H9 (cell line): ENCODE measurements at regions not wholly inside any gene's neighbourhood (a gene's known extent, or its start where the extent isn't known, plus 50 kb on each side); places are given as distances from the start of the nearest gene placed in this dataset.

Source experiments
- DNase-seq: peaks from one replicate; pipeline ENCODE4 v3.0.0-alpha.2; 2017
- H2AFZ ChIP-seq: one replicate; pipeline ENCODE4 v1.6.1; 2013; ENCODE audit warnings: mild to moderate bottlenecking, low read length, control low read depth, moderate library complexity
- H2AK5ac ChIP-seq: 2 replicates; pipeline ENCODE4 v1.6.1; 2013; ENCODE audit warnings: low read length, control low read depth, mixed read lengths; ENCODE audit not compliant: insufficient read length
- H2BK120ac ChIP-seq: one replicate; pipeline ENCODE4 v1.6.1; 2013; ENCODE audit warnings: low read depth, mild to moderate bottlenecking, low read length, control low read depth, inconsistent platforms; ENCODE audit not compliant: poor library complexity, severe bottlenecking
- H2BK12ac ChIP-seq: 2 replicates; pipeline ENCODE4 v1.6.1; 2013; ENCODE audit warnings: low read length, control low read depth, mixed read lengths, low read depth; ENCODE audit not compliant: insufficient read length
- H2BK15ac ChIP-seq: 2 replicates; pipeline ENCODE4 v1.6.1; 2013; ENCODE audit warnings: low read depth, low read length, control low read depth
- H2BK20ac ChIP-seq: one replicate; pipeline ENCODE4 v1.6.1; 2013; ENCODE audit warnings: low read depth, mild to moderate bottlenecking, low read length, control low read depth, inconsistent platforms; ENCODE audit not compliant: poor library complexity, severe bottlenecking
- H2BK5ac ChIP-seq: 2 replicates; pipeline ENCODE4 v1.6.1; 2013; ENCODE audit warnings: low read length, control low read depth, mixed read lengths; ENCODE audit not compliant: insufficient read length
- H3K14ac ChIP-seq: 2 replicates; pipeline ENCODE4 v1.6.1; 2013; ENCODE audit warnings: low read length, control low read depth; ENCODE audit not compliant: insufficient read depth
- H3K18ac ChIP-seq: 2 replicates; pipeline ENCODE4 v1.6.1; 2013; ENCODE audit warnings: low read depth, mild to moderate bottlenecking, mixed read lengths, low read length, control low read depth; ENCODE audit not compliant: insufficient read length
- H3K23ac ChIP-seq: 2 replicates; pipeline ENCODE4 v1.6.1; 2013; ENCODE audit warnings: low read length, control low read depth, mixed read lengths, low read depth; ENCODE audit not compliant: insufficient read length
- H3K23me2 ChIP-seq: 2 replicates; pipeline ENCODE4 v1.6.1; 2013; ENCODE audit warnings: low read depth, mild to moderate bottlenecking, mixed read lengths, low read length, control low read depth; ENCODE audit not compliant: insufficient read length, poor library complexity, severe bottlenecking
- H3K27ac ChIP-seq: 2 replicates; pipeline ENCODE4 v1.5.1; 2013; ENCODE audit warnings: low read length, control low read depth, mixed read lengths, low read depth; ENCODE audit not compliant: insufficient read length
- H3K27me3 ChIP-seq: 2 replicates; pipeline ENCODE4 v1.6.1; 2013; ENCODE audit warnings: low read length, control low read depth, inconsistent platforms; ENCODE audit not compliant: insufficient read depth
- H3K4ac ChIP-seq: 2 replicates; pipeline ENCODE4 v1.6.1; 2013; ENCODE audit warnings: low read depth, mild to moderate bottlenecking, control low read depth, inconsistent platforms, low read length, moderate library complexity
- H3K4me1 ChIP-seq: 2 replicates; pipeline ENCODE4 v1.6.1; 2013; ENCODE audit warnings: low read length, control low read depth, inconsistent platforms; ENCODE audit not compliant: insufficient read depth
- H3K4me2 ChIP-seq: 2 replicates; pipeline ENCODE4 v1.6.1; 2013; ENCODE audit warnings: low read length, control low read depth, mixed read lengths; ENCODE audit not compliant: insufficient read length, insufficient read depth
- H3K56ac ChIP-seq: 2 replicates; pipeline ENCODE4 v1.6.1; 2013; ENCODE audit warnings: low read depth, mild to moderate bottlenecking, mixed read lengths, low read length, control low read depth; ENCODE audit not compliant: insufficient read length
- H3K79me1 ChIP-seq: 2 replicates; pipeline ENCODE4 v1.6.1; 2013; ENCODE audit warnings: low read depth, mild to moderate bottlenecking, moderate library complexity, low read length, control low read depth, inconsistent platforms; ENCODE audit not compliant: insufficient read depth, poor library complexity, severe bottlenecking
- H3K79me2 ChIP-seq: 2 replicates; pipeline ENCODE4 v1.6.1; 2013; ENCODE audit warnings: low read length, control low read depth, inconsistent platforms; ENCODE audit not compliant: insufficient read depth
- H3K9ac ChIP-seq: 2 replicates; pipeline ENCODE4 v1.6.1; 2013; ENCODE audit warnings: low read length, control low read depth, mixed read lengths; ENCODE audit not compliant: insufficient read length; ENCODE audit errors: extremely low read depth
- H3K9me3 ChIP-seq: one replicate; pipeline ENCODE4 v1.6.1; 2013; ENCODE audit warnings: low read depth, low read length, inconsistent platforms; ENCODE audit not compliant: control insufficient read depth
- H3T11ph ChIP-seq: one replicate; pipeline ENCODE4 v1.6.1; 2013; ENCODE audit warnings: mild to moderate bottlenecking, low read length, control low read depth, inconsistent platforms
- H4K20me1 ChIP-seq: one replicate; pipeline ENCODE4 v1.6.1; 2013; ENCODE audit not compliant: control insufficient read depth, insufficient read length, insufficient read depth
- H4K5ac ChIP-seq: 2 replicates; pipeline ENCODE4 v1.6.1; 2013; ENCODE audit warnings: low read depth, mild to moderate bottlenecking, mixed read lengths, low read length, control low read depth; ENCODE audit not compliant: insufficient read length
- H4K8ac ChIP-seq: replicated peaks from 2 replicates; pipeline ENCODE4 v1.6.1; 2013; ENCODE audit warnings: low read length, control low read depth, mixed read lengths, low read depth; ENCODE audit not compliant: insufficient read length
- H4K91ac ChIP-seq: 2 replicates; pipeline ENCODE4 v1.6.1; 2013; ENCODE audit warnings: low read depth, mild to moderate bottlenecking, moderate library complexity, mixed read lengths, low read length, control low read depth; ENCODE audit not compliant: insufficient read length
- H3K27ac Mint-ChIP-seq, 3 experiments: 2 replicates in 2 of 3; 3 replicates in 1 of 3; pipeline ENCODE4 v1.8.0; 2020 to 2021; ENCODE audit warnings: mixed read lengths in 3 of 3, mild to moderate bottlenecking in 1 of 3, moderate library complexity in 1 of 3
- H3K27me3 Mint-ChIP-seq: 2 replicates; pipeline ENCODE4 v1.8.0; 2021; ENCODE audit warnings: low read depth, mild to moderate bottlenecking, moderate library complexity, mixed read lengths
- H3K36me3 Mint-ChIP-seq, 3 experiments: 2 replicates in 2 of 3; 3 replicates in 1 of 3; pipeline ENCODE4 v1.8.0; 2020 to 2021; ENCODE audit warnings: low read depth in 3 of 3, mixed read lengths in 3 of 3; ENCODE audit not compliant: insufficient read depth in 1 of 3
- H3K4me1 Mint-ChIP-seq, 2 experiments: 2 replicates each; pipeline ENCODE4 v1.8.0; 2020; ENCODE audit warnings: mixed read lengths in 2 of 2
- H3K4me3 Mint-ChIP-seq, 2 experiments: 2 replicates in 1 of 2; 3 replicates in 1 of 2; pipeline ENCODE4 v1.8.0; 2020 to 2021; ENCODE audit warnings: mild to moderate bottlenecking in 2 of 2, mixed read lengths in 2 of 2, moderate library complexity in 1 of 2
- H3K9me3 Mint-ChIP-seq, 2 experiments: 2 replicates in 1 of 2; 3 replicates in 1 of 2; pipeline ENCODE4 v1.8.0; 2020; ENCODE audit warnings: mild to moderate bottlenecking in 2 of 2, mixed read lengths in 2 of 2, moderate library complexity in 1 of 2
- CTCF ChIP-seq: fragments of 200-600 bp; sonication (generic); conservative IDR thresholded peaks from 3 replicates; pipeline ENCODE4 v1.8.0; 2021; ENCODE audit warnings: antibody characterized with exemption, mild to moderate bottlenecking
- WGBS: extraction: QIAGEN DNeasy Blood & Tissue Kit; methylation state at CpG from one replicate; pipeline ENCODE4 v1.1.7; 2013; ENCODE audit warnings: missing lambda C conversion rate, low lambda C conversion rate, mixed read lengths; ENCODE audit not compliant: insufficient read length; ENCODE audit errors: extremely low coverage; 5-methylcytosine and 5-hydroxymethylcytosine counted together

GRCh38 chr2:12436935-12437561 is 279.7 kb upstream of the TRIB2 start:
- H2BK5ac ChIP-seq = no peak overlapping the region
- Mint-ChIP-seq H3K4me3 (no peak overlapping the region), H3K27ac (no peak overlapping the region), H3K36me3 (peaks cover 3 to 10% (median 6%) of the 10 kb centered on the region in 3 experiments; a peak in 6 of 7 replicates), H3K9me3 (peaks cover 8 to 9% of the 10 kb centered on the region in 2 experiments; a peak in 4 of 5 replicates), H3K4me1 (peaks cover 10 to 19% of the 10 kb centered on the region in 2 experiments), H3K27me3 (no peaks in the 10 kb centered on the region; the same call in 1 of the 2 replicates)
- no peak overlapping the region for H3K4ac ChIP-seq
- no peak overlapping the region for H3K18ac ChIP-seq
- H3K79me2 ChIP-seq = no peaks in the 10 kb centered on the region
- no peak overlapping the region for H3K4me2 ChIP-seq
- no peak overlapping the region for H3K56ac ChIP-seq
- H4K20me1 ChIP-seq = no peaks in the 10 kb centered on the region
- no peaks in the 10 kb centered on the region for H3K9me3 ChIP-seq
- no peak overlapping the region for H3K27ac ChIP-seq
- no peak overlapping the region for H4K91ac ChIP-seq
- H3K14ac ChIP-seq = no peak overlapping the region
- H3K27me3 ChIP-seq = no peaks in the 10 kb centered on the region
- H2BK120ac ChIP-seq = no peak overlapping the region
- no peak overlapping the region for H3K23ac ChIP-seq
- no peak overlapping the region for H4K8ac ChIP-seq
- no CpG with 5 or more reads among the region's 5 CpGs for WGBS
- H3T11ph ChIP-seq = no peak overlapping the region
- no peak overlapping the region for H2AFZ ChIP-seq
- DNase-seq = no peak
- no peak overlapping the region for H2BK15ac ChIP-seq
- no peak overlapping the region for H2BK20ac ChIP-seq
- H3K23me2 ChIP-seq = no peaks in the 10 kb centered on the region
- H3K9ac ChIP-seq = no peak overlapping the region
- H4K5ac ChIP-seq = no peak overlapping the region
- H2BK12ac ChIP-seq = no peak overlapping the region
- no peak for TF ChIP-seq CTCF
- H3K79me1 ChIP-seq = no peaks in the 10 kb centered on the region
- H2AK5ac ChIP-seq = no peak overlapping the region
- no peaks in the 10 kb centered on the region for H3K4me1 ChIP-seq
